NCI-H748 (cell line): ENCODE measurements at regions not wholly inside any gene's neighbourhood (a gene's known extent, or its start where the extent isn't known, plus 50 kb on each side); places are given as distances from the start of the nearest gene placed in this dataset.
"Not testable (repeated sequence)": the region's sequence is repeated elsewhere in the genome, so short reads cannot be mapped to it uniquely, and the experiment has no call there.

Experiments used
- DNase-seq: peaks from one replicate; lab custom pipeline; 2025; ENCODE audit not compliant: unreplicated experiment; lab: John Stamatoyannopoulos, UW

DNA sequence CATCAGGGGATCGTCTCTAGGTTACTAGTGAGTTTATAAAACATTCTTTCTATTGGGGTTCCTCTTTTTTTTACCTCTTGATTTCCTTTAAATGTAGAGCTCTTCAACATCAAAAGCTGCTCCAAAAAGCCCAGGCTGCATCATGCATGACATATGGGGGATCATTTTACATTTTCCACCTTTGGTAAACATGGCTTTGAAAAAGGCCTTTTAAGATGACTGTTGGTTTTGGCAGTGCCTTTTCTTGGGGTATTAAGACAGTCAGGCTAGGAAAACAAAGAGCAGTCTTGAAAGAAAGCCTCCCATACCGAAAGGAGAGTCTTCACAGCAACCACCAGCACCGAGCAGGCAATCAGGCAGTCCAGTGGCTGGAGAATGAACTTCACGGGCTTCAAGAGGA, 73.2 kb downstream of the NPEPL1 start:
- DNase-seq = peak; percentile 13

DNA sequence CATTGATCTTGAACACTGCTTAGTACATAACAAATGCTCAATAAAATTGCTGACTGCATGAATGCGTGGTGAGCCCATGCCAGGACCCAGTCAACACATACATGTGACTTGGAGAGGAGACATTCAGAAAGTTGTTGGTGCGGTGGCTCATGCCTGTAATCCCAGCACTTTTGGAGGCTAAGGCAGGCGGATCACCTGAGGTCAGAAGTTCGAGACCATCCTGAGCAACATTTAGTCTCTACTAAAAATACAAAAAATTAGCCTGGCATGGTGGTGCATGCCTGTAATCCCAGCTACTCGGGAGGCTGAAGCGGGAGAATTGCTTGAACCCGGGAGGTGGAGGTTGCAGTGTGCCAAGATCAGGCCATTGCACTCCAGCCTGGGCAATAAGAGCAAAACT, 75.2 kb downstream of the NPEPL1 start:
- not testable (repeated sequence) for DNase-seq
